WTC11 (cell line): ENCODE measurements at regions not wholly inside any gene's neighbourhood (a gene's known extent, or its start where the extent isn't known, plus 50 kb on each side); places are given as distances from the start of the nearest gene placed in this dataset.

Experiments used
- ATAC-seq: fragments of 200-7000 bp; cut with Tn5 transposase; 2 replicates; pipeline ENCODE4 v1.10.0; 2021; ENCODE audit warnings: mild to moderate bottlenecking, moderate library complexity
- CTCF ChIA-PET: fragments of 300-600 bp; sonication (Branson Sonifier 250); formaldehyde crosslinking; loops from one replicate; lab custom pipeline; 2021; ENCODE audit warnings: antibody characterized with exemption; lab: Charles Lee
- POLR2A ChIA-PET: fragments of 350-600 bp; sonication (Branson Sonifier 250); formaldehyde crosslinking; loops from one replicate; lab custom pipeline; 2021; ENCODE audit warnings: antibody characterized with exemption; lab: Charles Lee
- DNase-seq: peaks from one replicate; pipeline ENCODE4 v3.0.0; 2021; ENCODE audit warnings: low spot score
- H3K27ac Mint-ChIP-seq: 2 replicates; pipeline ENCODE4 v1.8.0; 2021; ENCODE audit warnings: mixed read lengths
- H3K27me3 Mint-ChIP-seq: 2 replicates; pipeline ENCODE4 v1.8.0; 2021; ENCODE audit warnings: low read depth, mild to moderate bottlenecking, moderate library complexity, mixed read lengths
- H3K36me3 Mint-ChIP-seq: 2 replicates; pipeline ENCODE4 v1.8.0; 2021; ENCODE audit warnings: mixed read lengths
- H3K4me1 Mint-ChIP-seq: 2 replicates; pipeline ENCODE4 v1.8.0; 2022; ENCODE audit warnings: mixed read lengths
- H3K4me3 Mint-ChIP-seq: 2 replicates; pipeline ENCODE4 v1.8.0; 2021; ENCODE audit warnings: mild to moderate bottlenecking, moderate library complexity, mixed read lengths
- H3K9me3 Mint-ChIP-seq: 2 replicates; pipeline ENCODE4 v1.8.0; 2021; ENCODE audit warnings: mixed read lengths
- AFF4 ChIP-seq: sonication (generic); formaldehyde crosslinking; IDR thresholded peaks from 2 replicates; pipeline ENCODE4 v1.8.1; 2023; ENCODE audit warnings: mild to moderate bottlenecking, missing genetic modification reagents, borderline replicate concordance
- ATF1 ChIP-seq: sonication (generic); formaldehyde crosslinking; IDR thresholded peaks from 2 replicates; pipeline ENCODE4 v1.8.1; 2023; ENCODE audit warnings: mild to moderate bottlenecking, moderate library complexity, missing genetic modification reagents
- ATF2 ChIP-seq: sonication (generic); formaldehyde crosslinking; IDR thresholded peaks from 2 replicates; pipeline ENCODE4 v1.8.1; 2022; ENCODE audit warnings: low read depth, missing genetic modification reagents, borderline replicate concordance
- CREB1 ChIP-seq: sonication (generic); formaldehyde crosslinking; IDR thresholded peaks from 2 replicates; pipeline ENCODE4 v1.8.0; 2023; ENCODE audit warnings: mild to moderate bottlenecking, missing genetic modification reagents
- EMX1 ChIP-seq: fragments of 250-450 bp; sonication (Bioruptor Pico); IDR thresholded peaks from 2 replicates; pipeline ENCODE4 v1.8.0; 2021; ENCODE audit warnings: mild to moderate bottlenecking
- FOXP4 ChIP-seq: sonication (generic); formaldehyde crosslinking; IDR thresholded peaks from 2 replicates; pipeline ENCODE4 v1.8.0; 2022; ENCODE audit warnings: mild to moderate bottlenecking, missing genetic modification reagents
- HMGA2 ChIP-seq: fragments of 250-450 bp; sonication (Bioruptor Pico); IDR thresholded peaks from 2 replicates; pipeline ENCODE4 v1.4.0; 2021; ENCODE audit warnings: mild to moderate bottlenecking, moderate library complexity
- JAZF1 ChIP-seq: fragments of 250-450 bp; sonication (Bioruptor Pico); IDR thresholded peaks from 2 replicates; pipeline ENCODE4 v1.9.0; 2021; ENCODE audit warnings: moderate library complexity, mild to moderate bottlenecking, inconsistent platforms
- NFE2L1 ChIP-seq: sonication (generic); formaldehyde crosslinking; IDR thresholded peaks from 2 replicates; pipeline ENCODE4 v1.8.1; 2023; ENCODE audit warnings: missing genetic modification reagents
- NR1H2 ChIP-seq: sonication (generic); formaldehyde crosslinking; IDR thresholded peaks from 2 replicates; pipeline ENCODE4 v1.9.0; 2021; ENCODE audit warnings: mild to moderate bottlenecking, moderate library complexity, missing genetic modification reagents
- OVOL2 ChIP-seq: fragments of 250-450 bp; sonication (Bioruptor Pico); IDR thresholded peaks from 2 replicates; pipeline ENCODE4 v1.9.0; 2021; ENCODE audit warnings: mild to moderate bottlenecking, borderline replicate concordance
- PREB ChIP-seq: sonication (generic); formaldehyde crosslinking; IDR thresholded peaks from 2 replicates; pipeline ENCODE4 v1.8.1; 2022; ENCODE audit warnings: mild to moderate bottlenecking, missing genetic modification reagents, moderate library complexity, borderline replicate concordance
- SMAD3 ChIP-seq: sonication (generic); formaldehyde crosslinking; IDR thresholded peaks from 2 replicates; pipeline ENCODE4 v1.8.0; 2022; ENCODE audit warnings: missing genetic modification reagents, mild to moderate bottlenecking, borderline replicate concordance
- TEAD4 ChIP-seq: sonication (generic); formaldehyde crosslinking; IDR thresholded peaks from 2 replicates; pipeline ENCODE4 v1.8.0; 2022; ENCODE audit warnings: mild to moderate bottlenecking, missing genetic modification reagents
- USF2 ChIP-seq: sonication (generic); formaldehyde crosslinking; IDR thresholded peaks from 2 replicates; pipeline ENCODE4 v1.8.1; 2023; ENCODE audit warnings: mild to moderate bottlenecking, missing genetic modification reagents, moderate library complexity
- TF ChIP-seq, protein P1 (sequence below): sonication (generic); formaldehyde crosslinking; IDR thresholded peaks from 2 replicates; pipeline ENCODE4 v1.8.0; 2022; ENCODE audit warnings: mild to moderate bottlenecking, missing genetic modification reagents
- TF ChIP-seq, protein P2 (sequence below): fragments of 250-450 bp; sonication (Bioruptor Pico); IDR thresholded peaks from 2 replicates; pipeline ENCODE4 v1.9.0; 2021; ENCODE audit warnings: moderate library complexity, mild to moderate bottlenecking, inconsistent platforms, borderline replicate concordance
- TF ChIP-seq, protein P3 (sequence below): sonication (generic); formaldehyde crosslinking; IDR thresholded peaks from 2 replicates; pipeline ENCODE4 v1.8.0; 2023; ENCODE audit warnings: mild to moderate bottlenecking, missing genetic modification reagents
- TF ChIP-seq, protein P4 (sequence below): sonication (generic); formaldehyde crosslinking; conservative IDR thresholded peaks from 2 replicates; pipeline ENCODE4 v1.8.1; 2022; ENCODE audit warnings: mild to moderate bottlenecking, missing genetic modification reagents

DNA sequence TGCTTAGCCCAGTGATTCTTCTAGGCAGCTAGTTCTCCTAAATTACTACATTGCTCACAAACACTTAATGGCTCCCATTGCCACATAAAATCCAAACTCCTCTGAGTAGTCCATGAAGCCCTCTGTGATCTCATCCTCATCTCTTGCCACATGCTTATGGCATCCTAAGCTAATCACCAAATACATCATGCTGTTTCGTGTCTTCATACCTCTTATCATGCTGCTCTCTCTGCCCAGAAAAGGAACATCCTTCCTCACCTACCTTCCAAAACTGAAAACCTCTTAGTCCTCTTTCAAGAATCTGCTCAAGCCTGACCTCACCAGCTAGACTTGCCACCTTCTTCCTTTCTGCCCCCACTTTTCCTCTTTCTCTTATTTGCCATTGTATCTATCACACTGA is 108.5 kb downstream of the DUSP6 start (continued):
- TF ChIP-seq FOXP4 (CRISPR knock-in tag) (no peak), NR1H2 (CRISPR knock-in tag) (no peak), JAZF1 (CRISPR knock-in tag) (no peak), SMAD3 (CRISPR knock-in tag) (no peak), NFE2L1 (CRISPR knock-in tag) (no peak)
- TF ChIP-seq, protein P1, sequence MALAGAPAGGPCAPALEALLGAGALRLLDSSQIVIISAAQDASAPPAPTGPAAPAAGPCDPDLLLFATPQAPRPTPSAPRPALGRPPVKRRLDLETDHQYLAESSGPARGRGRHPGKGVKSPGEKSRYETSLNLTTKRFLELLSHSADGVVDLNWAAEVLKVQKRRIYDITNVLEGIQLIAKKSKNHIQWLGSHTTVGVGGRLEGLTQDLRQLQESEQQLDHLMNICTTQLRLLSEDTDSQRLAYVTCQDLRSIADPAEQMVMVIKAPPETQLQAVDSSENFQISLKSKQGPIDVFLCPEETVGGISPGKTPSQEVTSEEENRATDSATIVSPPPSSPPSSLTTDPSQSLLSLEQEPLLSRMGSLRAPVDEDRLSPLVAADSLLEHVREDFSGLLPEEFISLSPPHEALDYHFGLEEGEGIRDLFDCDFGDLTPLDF (CRISPR knock-in tag), result no peak

DNA sequence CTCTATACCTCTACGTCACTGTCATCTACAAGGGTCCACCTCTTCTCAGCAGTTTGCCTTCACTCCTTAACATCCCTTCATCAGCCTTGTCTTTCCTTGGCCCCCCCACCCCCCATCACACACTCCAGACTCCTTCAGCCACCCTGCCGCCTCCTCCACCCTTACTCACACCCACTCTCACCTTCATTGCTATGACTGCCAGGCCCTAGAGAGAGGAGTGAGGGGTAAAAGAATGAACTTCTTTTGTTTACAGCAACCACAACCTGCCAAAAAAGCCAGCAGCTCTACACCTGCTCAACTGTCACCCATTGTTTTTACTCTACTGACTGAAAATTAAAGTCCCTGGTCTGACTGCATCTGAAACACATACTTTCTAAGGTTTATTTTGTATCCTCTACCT is 112.8 kb downstream of the DUSP6 start:
- Mint-ChIP-seq H3K4me3 (no peak overlapping the region), H3K36me3 (peaks cover 6% of the 10 kb centered on the region), H3K9me3 (peaks cover 13% of the 10 kb centered on the region), H3K4me1 (peaks cover 28% of the 10 kb centered on the region), H3K27ac (no peak overlapping the region), H3K27me3 (peaks cover 21% of the 10 kb centered on the region)
- POLR2A ChIA-PET, result no interaction called here
- no peak for TF ChIP-seq EMX1 (CRISPR knock-in tag)
- TF ChIP-seq, protein P2, sequence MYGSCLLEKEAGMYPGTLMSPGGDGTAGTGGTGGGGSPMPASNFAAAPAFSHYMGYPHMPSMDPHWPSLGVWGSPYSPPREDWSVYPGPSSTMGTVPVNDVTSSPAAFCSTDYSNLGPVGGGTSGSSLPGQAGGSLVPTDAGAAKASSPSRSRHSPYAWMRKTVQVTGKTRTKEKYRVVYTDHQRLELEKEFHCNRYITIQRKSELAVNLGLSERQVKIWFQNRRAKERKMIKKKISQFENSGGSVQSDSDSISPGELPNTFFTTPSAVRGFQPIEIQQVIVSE (CRISPR knock-in tag), result no peak
- TF ChIP-seq PREB (CRISPR knock-in tag), result no peak
- TF ChIP-seq, protein P3, sequence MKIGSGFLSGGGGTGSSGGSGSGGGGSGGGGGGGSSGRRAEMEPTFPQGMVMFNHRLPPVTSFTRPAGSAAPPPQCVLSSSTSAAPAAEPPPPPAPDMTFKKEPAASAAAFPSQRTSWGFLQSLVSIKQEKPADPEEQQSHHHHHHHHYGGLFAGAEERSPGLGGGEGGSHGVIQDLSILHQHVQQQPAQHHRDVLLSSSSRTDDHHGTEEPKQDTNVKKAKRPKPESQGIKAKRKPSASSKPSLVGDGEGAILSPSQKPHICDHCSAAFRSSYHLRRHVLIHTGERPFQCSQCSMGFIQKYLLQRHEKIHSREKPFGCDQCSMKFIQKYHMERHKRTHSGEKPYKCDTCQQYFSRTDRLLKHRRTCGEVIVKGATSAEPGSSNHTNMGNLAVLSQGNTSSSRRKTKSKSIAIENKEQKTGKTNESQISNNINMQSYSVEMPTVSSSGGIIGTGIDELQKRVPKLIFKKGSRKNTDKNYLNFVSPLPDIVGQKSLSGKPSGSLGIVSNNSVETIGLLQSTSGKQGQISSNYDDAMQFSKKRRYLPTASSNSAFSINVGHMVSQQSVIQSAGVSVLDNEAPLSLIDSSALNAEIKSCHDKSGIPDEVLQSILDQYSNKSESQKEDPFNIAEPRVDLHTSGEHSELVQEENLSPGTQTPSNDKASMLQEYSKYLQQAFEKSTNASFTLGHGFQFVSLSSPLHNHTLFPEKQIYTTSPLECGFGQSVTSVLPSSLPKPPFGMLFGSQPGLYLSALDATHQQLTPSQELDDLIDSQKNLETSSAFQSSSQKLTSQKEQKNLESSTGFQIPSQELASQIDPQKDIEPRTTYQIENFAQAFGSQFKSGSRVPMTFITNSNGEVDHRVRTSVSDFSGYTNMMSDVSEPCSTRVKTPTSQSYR (CRISPR knock-in tag), result no peak
- no peak for TF ChIP-seq TEAD4 (CRISPR knock-in tag)
- no peak for TF ChIP-seq CREB1 (CRISPR knock-in tag)
- TF ChIP-seq NFE2L1 (CRISPR knock-in tag), result no peak
- TF ChIP-seq, protein P4, sequence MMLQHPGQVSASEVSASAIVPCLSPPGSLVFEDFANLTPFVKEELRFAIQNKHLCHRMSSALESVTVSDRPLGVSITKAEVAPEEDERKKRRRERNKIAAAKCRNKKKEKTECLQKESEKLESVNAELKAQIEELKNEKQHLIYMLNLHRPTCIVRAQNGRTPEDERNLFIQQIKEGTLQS (CRISPR knock-in tag), result no peak
- TF ChIP-seq USF2, result no peak
- CTCF ChIA-PET, result interaction anchor here (0.6 kb wide), 1 partner anchor 645 kb away, joined by 4 read pairs; no protein-coding TSS in a partner anchor
- DNase-seq (no peak), ATAC-seq (no peak)

DNA sequence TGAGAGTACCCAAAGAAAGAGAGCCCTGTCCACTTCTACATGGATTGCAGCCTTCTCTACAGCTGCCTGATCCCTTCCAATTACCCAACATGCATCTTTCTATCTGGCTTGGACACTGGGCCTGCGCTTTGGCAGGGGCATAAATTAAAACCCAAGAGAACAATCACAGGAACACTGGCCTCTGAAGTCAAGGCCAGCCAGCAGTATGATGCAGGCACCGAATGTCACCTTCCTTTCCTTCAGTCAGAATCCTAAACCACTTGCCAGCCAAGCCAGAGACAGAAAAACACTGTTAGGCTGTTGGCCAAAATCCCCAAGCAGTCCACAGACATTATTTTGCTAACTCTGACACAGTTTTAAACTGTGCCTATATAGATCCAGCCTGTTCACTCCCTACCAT is 113.7 kb downstream of the DUSP6 start:
- ATAC-seq (no peak), DNase-seq (no peak)
- H3K27ac Mint-ChIP-seq, result no peak overlapping the region
- H3K4me1 Mint-ChIP-seq, result peaks cover 20% of the 10 kb centered on the region
- H3K4me3 Mint-ChIP-seq, result no peak overlapping the region
- peaks cover 13% of the 10 kb centered on the region for H3K9me3 Mint-ChIP-seq
- peaks cover 11% of the 10 kb centered on the region for H3K27me3 Mint-ChIP-seq
- POLR2A ChIA-PET, result no interaction called here
- TF ChIP-seq ATF2 (CRISPR knock-in tag) (no peak), HMGA2 (no peak), ATF1 (CRISPR knock-in tag) (no peak), OVOL2 (no peak), AFF4 (CRISPR knock-in tag) (no peak)
- peaks cover 6% of the 10 kb centered on the region for H3K36me3 Mint-ChIP-seq
- CTCF ChIA-PET, result no interaction called here
